ENCODE measurements at regions not wholly inside any gene's neighbourhood (a gene's known extent, or its start where the extent isn't known, plus 50 kb on each side); places are given as distances from the start of the nearest gene placed in this dataset.

GRCh38 chr3:104519068-104519467, 847.6 kb upstream of the ALCAM start:
- no peak for DNase-seq

GRCh38 chr3:104519468-104520227, 847.1 kb upstream of the ALCAM start:
- no peak for DNase-seq

GRCh38 chr3:104520228-104520655, 846.5 kb upstream of the ALCAM start:
- no peak for DNase-seq

GRCh38 chr3:104521606-104522336, 844.9 kb upstream of the ALCAM start:
- no peak for DNase-seq

- no peak for DNase-seq
These were observed 843.6 kb upstream of the ALCAM start for GRCh38 chr3:104523136-104523535.

GRCh38 chr3:104526901-104527401, 839.8 kb upstream of the ALCAM start:
- DNase-seq = no peak

- no peak for DNase-seq
These were observed 835.8 kb upstream of the ALCAM start for GRCh38 chr3:104530934-104531333.

- DNase-seq = no peak
These were observed 830.0 kb upstream of the ALCAM start for GRCh38 chr3:104536715-104537114.

GRCh38 chr3:104537323-104537722, 829.4 kb upstream of the ALCAM start:
- DNase-seq = no peak

- no peak for DNase-seq
These were observed 820.4 kb upstream of the ALCAM start for GRCh38 chr3:104546301-104546700.

GRCh38 chr3:104547031-104547430, 819.7 kb upstream of the ALCAM start:
- DNase-seq = no peak

GRCh38 chr3:104548401-104548800, 818.3 kb upstream of the ALCAM start:
- DNase-seq = no peak

- no peak for DNase-seq
These were observed 817.5 kb upstream of the ALCAM start for GRCh38 chr3:104549099-104549714.

GRCh38 chr3:104553121-104553520, 813.6 kb upstream of the ALCAM start:
- DNase-seq = no peak

GRCh38 chr3:104554425-104554824, 812.3 kb upstream of the ALCAM start:
- DNase-seq = no peak

- DNase-seq = no peak
These were observed 811.0 kb upstream of the ALCAM start for GRCh38 chr3:104555728-104556127.

- DNase-seq = no peak
These were observed 810.2 kb upstream of the ALCAM start for GRCh38 chr3:104556372-104557078.

- no peak for DNase-seq
These were observed 805.4 kb upstream of the ALCAM start for GRCh38 chr3:104561324-104561723.

GRCh38 chr3:104564045-104564643, 802.6 kb upstream of the ALCAM start:
- DNase-seq = no peak

GRCh38 chr3:104566054-104566453, 800.7 kb upstream of the ALCAM start:
- DNase-seq = no peak

- no peak for DNase-seq
These were observed 791.1 kb upstream of the ALCAM start for GRCh38 chr3:104575634-104576033.

GRCh38 chr3:104578558-104578957, 788.2 kb upstream of the ALCAM start:
- no peak for DNase-seq

All from skin of body (tissue), 1 donor.